SK-MEL-5 (cell line): ENCODE measurements at regions not wholly inside any gene's neighbourhood (a gene's known extent, or its start where the extent isn't known, plus 50 kb on each side); places are given as distances from the start of the nearest gene placed in this dataset.
"Not testable (repeated sequence)": the region's sequence is repeated elsewhere in the genome, so short reads cannot be mapped to it uniquely, and the experiment has no call there.

Experiments
- DNase-seq: peaks from one replicate; pipeline ENCODE4 v3.0.0-alpha.2; 2016; ENCODE audit warnings: low read depth, low spot score
- in situ Hi-C: cut with HindIII; loops from 2 replicates; pipeline ENCODE4 v1.10.0; 2016; ENCODE audit warnings: low sequenced_read_pairs, high pct_unique_total_duplicates, low pct_unique_long_range_greater_than_20kb

GRCh38 chr2:167816874-167817290, 430.5 kb downstream of the STK39 start:
- in situ Hi-C loops, result no loop called here

GRCh38 chr2:167814881-167815718, 432.3 kb downstream of the STK39 start:
- in situ Hi-C loops, result no loop called here
- DNase-seq, result no peak

More at GRCh38 chr2:167816874-167817290, 430.5 kb downstream of the STK39 start:
- DNase-seq, result no peak

DNA sequence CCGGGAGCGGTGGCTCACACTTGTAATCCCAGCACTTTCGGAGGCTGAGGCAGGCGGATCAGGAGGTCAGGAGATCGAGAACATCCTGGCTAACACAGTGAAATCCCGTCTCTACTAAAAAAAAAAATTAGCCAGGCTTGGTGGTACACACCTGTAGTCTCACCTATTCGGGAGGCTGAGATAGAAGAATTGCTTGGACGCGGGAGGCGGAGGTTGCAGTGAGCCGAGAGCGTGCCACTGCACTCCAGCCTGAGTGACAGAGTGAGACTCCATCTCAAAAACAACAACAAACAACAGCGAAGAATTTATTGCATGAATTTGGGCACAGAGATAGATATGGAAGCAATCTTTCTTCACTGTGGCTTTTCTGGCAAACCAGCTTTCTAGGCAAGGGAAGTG, 432.9 kb downstream of the STK39 start:
- in situ Hi-C loops, DNase-seq: not testable (repeated sequence)

- DNase-seq, in situ Hi-C loops: not testable (repeated sequence)
Measured at GRCh38 chr2:167809799-167810198, 437.6 kb downstream of the STK39 start.

DNA sequence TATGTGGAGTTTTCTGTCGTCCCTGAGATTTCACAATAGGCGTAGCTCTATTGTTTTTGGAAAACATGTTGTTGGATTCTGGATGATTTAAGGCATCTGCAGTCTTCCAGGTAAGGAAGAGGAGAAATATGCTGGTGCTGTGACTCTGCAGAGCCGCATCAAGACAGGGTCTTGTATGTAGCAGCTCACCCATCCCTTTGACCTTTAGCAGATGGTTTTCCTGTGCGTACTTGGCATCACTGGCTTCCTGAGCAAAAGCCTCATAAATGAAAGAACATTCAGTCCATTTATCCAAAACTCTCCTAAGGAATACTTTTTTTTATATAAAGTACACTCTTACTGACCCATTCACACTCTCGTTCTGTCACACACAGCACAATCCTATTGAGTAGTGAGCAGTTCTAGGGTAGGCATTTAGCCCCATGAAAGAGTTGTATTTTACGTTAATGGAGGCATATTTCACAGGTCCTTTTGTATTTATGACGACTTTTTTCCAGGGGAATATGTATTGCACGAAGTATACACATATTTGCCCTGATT, 443.9 kb downstream of the STK39 start:
- DNase-seq, result peak; percentile 14
- in situ Hi-C loops, result no loop called here

DNA sequence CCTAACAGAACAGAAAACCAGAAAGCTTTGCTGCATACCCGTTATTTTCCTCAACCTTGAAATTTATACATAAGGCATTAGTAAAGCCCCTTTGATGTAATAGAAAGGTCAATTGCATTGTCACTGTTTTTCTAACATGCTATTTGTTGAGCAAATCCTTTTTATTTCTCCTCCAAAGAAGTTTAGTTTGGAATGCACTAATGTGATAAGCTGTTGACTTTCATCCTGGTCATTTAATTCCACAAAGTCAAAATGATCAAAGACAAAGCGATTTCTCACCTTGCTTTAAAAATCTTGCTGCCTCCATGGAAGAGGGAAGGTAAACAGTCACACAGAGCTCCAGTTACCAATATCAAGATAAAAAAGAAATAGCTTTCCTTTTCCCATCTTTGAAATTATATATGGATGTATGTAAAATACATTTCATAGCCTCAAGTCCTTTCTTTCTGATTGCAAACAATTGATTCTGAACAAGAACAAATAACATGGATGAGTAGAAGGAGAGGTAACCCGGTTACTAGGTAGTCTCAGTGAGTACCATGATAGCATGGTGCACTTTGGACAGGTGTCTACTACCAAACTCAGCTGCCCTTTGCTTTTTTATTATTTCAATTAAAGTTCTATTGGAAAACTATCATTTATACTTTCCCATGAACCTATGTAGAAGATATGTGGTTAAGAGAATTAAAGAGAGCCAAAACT, 452.7 kb downstream of the STK39 start:
- in situ Hi-C loops, result no loop called here
- DNase-seq, result no peak

DNA sequence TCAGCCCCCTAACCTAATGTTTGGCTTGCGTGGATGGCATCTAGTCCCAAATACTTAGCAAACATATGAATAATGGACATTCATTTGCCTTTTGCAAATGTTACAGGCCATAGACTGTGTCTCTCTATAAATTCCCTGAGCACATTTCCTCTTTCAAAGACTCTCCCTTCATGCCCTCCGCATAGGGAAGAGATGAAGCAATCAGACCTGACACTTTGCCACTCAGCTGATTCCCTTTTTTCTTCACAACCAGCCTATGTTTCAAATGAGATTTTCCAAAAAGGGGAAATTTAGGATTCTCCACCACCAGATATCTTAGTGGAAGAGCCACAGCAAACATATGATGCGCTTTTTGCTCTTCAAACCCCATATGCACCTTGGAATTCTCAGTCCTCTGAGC, 453.7 kb downstream of the STK39 start:
- in situ Hi-C loops, result no loop called here

GRCh38 chr2:167792126-167792525, 455.3 kb downstream of the STK39 start:
- in situ Hi-C loops, result no loop called here
- DNase-seq, result no peak

More for the DNA sequence above, 453.7 kb downstream of the STK39 start:
- no peak for DNase-seq

- no peak for DNase-seq
- in situ Hi-C loops, result no loop called here
Measured at GRCh38 chr2:167790781-167791450, 456.5 kb downstream of the STK39 start.

GRCh38 chr2:167790189-167790588, 457.2 kb downstream of the STK39 start:
- in situ Hi-C loops, result no loop called here
- DNase-seq, result no peak

DNA sequence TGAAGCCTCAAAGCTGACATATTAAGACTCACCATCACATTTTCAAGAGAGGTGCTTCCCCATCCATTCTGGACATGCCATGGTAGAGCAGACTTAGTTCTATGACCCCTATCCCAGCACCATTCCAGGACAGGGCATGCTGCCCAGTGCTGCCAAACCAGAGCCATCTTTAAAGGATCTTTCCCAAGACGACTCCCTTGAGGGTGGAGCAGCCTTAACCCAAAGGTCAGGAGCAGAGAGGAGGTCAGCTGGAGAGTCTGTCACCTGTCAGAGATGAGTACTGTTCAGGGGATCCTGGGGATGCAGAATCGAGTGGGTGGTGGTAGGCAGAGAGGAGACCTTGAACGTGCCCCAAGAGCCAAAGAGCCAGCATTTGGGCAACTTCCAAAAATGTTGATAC, 459.8 kb downstream of the STK39 start:
- in situ Hi-C loops, result no loop called here
- no peak for DNase-seq

GRCh38 chr2:167787021-167787420, 460.4 kb downstream of the STK39 start:
- in situ Hi-C loops, result no loop called here
- no peak for DNase-seq

DNA sequence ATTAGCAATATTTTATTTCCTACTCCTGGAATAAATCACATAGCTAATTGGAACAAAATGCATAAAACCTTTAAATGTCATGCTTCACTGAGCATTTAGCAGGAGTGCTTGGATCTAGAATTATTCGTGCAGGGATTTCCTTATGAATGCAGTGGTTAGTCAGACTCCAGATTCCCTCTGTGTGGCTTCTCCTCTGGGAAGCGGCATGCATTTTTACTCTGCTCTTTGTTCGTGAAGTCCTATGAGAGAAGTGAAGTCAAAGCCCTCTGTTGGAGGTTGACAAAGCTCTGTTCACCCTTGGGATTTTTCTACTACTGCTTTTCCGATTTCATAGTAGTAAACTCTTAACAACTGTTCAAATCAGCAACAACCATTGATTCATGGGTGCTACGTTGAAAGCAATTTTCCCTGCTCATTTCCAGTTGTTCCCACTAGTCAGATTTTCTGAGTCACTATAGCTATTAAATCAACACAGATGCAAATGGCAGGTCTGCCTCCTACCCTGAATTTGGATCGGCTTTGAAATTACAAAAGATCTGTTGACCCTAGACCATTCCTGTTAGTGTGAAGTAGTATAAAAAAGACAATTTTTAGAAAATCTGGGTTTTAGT, 461.7 kb downstream of the STK39 start:
- in situ Hi-C loops, result no loop called here
- DNase-seq, result no peak

GRCh38 chr2:167784084-167784425, 463.3 kb downstream of the STK39 start:
- in situ Hi-C loops, result no loop called here
- no peak for DNase-seq

DNA sequence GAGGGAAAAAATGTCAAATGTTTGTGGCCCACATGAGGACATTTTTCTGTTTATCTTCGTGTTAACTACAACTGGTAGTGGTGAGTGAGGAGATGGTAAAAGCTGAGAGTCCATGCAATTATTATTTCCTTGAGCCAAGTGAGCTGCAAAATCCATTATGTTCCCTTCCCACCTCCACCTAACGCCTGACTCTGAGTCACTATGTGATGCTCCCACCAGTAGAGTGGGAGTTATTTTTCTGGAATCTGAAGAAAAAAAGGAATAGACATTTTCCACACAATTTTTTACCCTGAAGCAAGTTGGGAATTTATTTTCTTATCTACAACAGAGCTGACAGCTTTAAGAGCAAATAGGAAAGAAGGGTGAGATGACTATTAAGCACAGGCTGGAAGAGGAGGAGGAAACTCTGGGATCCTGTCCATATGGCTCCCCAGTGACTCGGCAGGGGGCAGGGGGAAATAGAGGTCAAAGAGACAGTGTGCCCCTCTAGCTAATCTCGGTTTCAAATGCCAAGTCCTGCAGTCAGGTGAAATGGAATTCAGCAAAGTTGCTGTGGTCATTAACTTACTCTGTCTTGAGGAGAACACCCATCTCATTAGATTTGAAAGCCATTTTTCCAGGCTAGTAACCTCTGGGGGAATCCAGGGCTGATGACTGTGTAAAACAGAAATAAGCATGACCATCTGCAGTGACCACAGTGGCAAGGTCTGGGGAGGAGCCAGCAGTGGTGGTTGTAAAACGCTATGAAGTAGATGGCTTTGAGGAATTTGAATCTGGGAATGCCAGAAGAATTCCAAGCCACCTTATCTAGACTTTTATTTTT, 463.9 kb downstream of the STK39 start:
- in situ Hi-C loops, result no loop called here
- DNase-seq, result no peak

- in situ Hi-C loops, DNase-seq: not testable (repeated sequence)
Measured at GRCh38 chr2:167781629-167782028, 465.8 kb downstream of the STK39 start.

GRCh38 chr2:167776359-167776758, 471.0 kb downstream of the STK39 start:
- in situ Hi-C loops, result no loop called here
- no peak for DNase-seq
